Uterus (tissue), 2 donors: ENCODE measurements at regions not wholly inside any gene's neighbourhood (a gene's known extent, or its start where the extent isn't known, plus 50 kb on each side); places are given as distances from the start of the nearest gene placed in this dataset.

Source experiments
- POLR2A ChIP-seq, 2 donors: fragments of 450-650 bp; IDR thresholded peaks; one replicate each; pipeline ENCODE4 v1.6.1; 2016; ENCODE audit warnings: antibody characterized with exemption in 2 of 2, mild to moderate bottlenecking in 1 of 2, moderate library complexity in 1 of 2
- TF ChIP-seq, protein P1 (sequence below), 4 experiments: fragments of 200-600 bp in 2 of 4; fragments of 450-650 bp in 2 of 4; sonication (generic) in 2 of 4; IDR thresholded peaks; one replicate each; pipeline ENCODE4 v1.5.1; 2016 to 2019; ENCODE audit warnings: antibody characterized with exemption in 4 of 4, mild to moderate bottlenecking in 2 of 4, moderate library complexity in 1 of 4

DNA sequence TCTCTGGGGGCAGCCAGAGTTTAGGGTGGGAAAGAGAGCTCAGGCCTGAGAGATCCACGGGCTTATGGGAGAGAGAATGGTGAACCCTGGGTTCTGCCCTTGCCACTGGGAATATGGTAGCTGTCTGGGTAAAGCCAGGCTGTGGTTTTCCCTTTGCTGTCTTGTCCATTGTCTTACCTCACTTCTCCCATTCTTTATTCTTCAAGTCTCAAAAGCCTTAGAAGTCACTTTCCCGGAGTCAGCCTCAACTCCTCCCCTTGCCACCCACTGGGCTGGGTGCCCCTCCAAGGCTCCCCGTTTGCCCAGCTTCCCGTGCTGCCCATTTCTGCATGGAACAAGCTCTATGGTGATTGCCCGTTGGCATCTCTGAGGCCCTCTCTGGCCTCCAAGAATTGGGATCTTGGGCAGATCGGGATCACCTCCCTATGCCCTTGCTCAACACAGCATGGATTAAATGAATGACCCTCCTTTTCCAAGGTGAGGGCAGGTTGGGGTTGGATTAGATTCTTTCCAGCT, 228.2 kb downstream of the HAUS1 start:
- no peak for TF ChIP-seq POLR2A (IDR thresholded peaks at IDR 0.05)
- TF ChIP-seq, protein P1, sequence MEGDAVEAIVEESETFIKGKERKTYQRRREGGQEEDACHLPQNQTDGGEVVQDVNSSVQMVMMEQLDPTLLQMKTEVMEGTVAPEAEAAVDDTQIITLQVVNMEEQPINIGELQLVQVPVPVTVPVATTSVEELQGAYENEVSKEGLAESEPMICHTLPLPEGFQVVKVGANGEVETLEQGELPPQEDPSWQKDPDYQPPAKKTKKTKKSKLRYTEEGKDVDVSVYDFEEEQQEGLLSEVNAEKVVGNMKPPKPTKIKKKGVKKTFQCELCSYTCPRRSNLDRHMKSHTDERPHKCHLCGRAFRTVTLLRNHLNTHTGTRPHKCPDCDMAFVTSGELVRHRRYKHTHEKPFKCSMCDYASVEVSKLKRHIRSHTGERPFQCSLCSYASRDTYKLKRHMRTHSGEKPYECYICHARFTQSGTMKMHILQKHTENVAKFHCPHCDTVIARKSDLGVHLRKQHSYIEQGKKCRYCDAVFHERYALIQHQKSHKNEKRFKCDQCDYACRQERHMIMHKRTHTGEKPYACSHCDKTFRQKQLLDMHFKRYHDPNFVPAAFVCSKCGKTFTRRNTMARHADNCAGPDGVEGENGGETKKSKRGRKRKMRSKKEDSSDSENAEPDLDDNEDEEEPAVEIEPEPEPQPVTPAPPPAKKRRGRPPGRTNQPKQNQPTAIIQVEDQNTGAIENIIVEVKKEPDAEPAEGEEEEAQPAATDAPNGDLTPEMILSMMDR (IDR thresholded peaks at IDR 0.05), result no peak
